Smooth muscle cell (in vitro differentiated cells): ENCODE measurements at regions not wholly inside any gene's neighbourhood (a gene's known extent, or its start where the extent isn't known, plus 50 kb on each side); places are given as distances from the start of the nearest gene placed in this dataset.

ENCODE experiments used
- DNase-seq: peaks from one replicate; lab custom pipeline; 2025; ENCODE audit not compliant: unreplicated experiment; lab: John Stamatoyannopoulos, UW
- H2AFZ ChIP-seq: fragments of 200-600 bp; sonication (generic); 2 replicates; pipeline ENCODE4 v1.6.0; 2016; ENCODE audit warnings: antibody characterized with exemption, low read depth, mild to moderate bottlenecking
- H3F3A ChIP-seq: fragments of 200-600 bp; sonication (generic); 2 replicates; pipeline ENCODE4 v1.6.0; 2017; ENCODE audit warnings: antibody characterized with exemption, low read depth
- H3K27ac ChIP-seq: fragments of 200-600 bp; sonication (generic); 2 replicates; pipeline ENCODE4 v1.5.1; 2016; ENCODE audit warnings: low read depth, mild to moderate bottlenecking
- H3K27me3 ChIP-seq: fragments of 200-600 bp; sonication (generic); 2 replicates; pipeline ENCODE4 v1.6.1; 2016; ENCODE audit warnings: low read depth, mild to moderate bottlenecking
- H3K36me3 ChIP-seq: fragments of 200-600 bp; sonication (generic); 2 replicates; pipeline ENCODE4 v1.5.1; 2016; ENCODE audit warnings: low read depth
- H3K4me1 ChIP-seq: fragments of 200-600 bp; sonication (generic); 2 replicates; pipeline ENCODE4 v1.5.1; 2016; ENCODE audit warnings: low read depth
- H3K4me2 ChIP-seq: fragments of 200-600 bp; sonication (generic); 2 replicates; pipeline ENCODE4 v1.6.0; 2016; ENCODE audit warnings: mild to moderate bottlenecking
- H3K4me3 ChIP-seq: fragments of 200-600 bp; sonication (generic); 2 replicates; pipeline ENCODE4 v1.5.1; 2016; ENCODE audit warnings: mild to moderate bottlenecking
- H3K79me2 ChIP-seq: fragments of 200-600 bp; sonication (generic); 2 replicates; pipeline ENCODE4 v1.6.0; 2016; ENCODE audit warnings: low read depth, mild to moderate bottlenecking
- H3K9ac ChIP-seq: fragments of 200-600 bp; sonication (generic); 2 replicates; pipeline ENCODE4 v1.6.0; 2016; ENCODE audit warnings: low read depth
- H3K9me3 ChIP-seq: fragments of 200-600 bp; sonication (generic); replicated peaks from 2 replicates; pipeline ENCODE4 v1.5.1; 2016; ENCODE audit warnings: low read depth
- H4K20me1 ChIP-seq: fragments of 200-600 bp; sonication (generic); 2 replicates; pipeline ENCODE4 v1.6.0; 2016; ENCODE audit warnings: low read depth
- whole genome bisulfite sequencing: methylation state at CpG from one replicate; pipeline ENCODE4 v1.1.7; 2016; ENCODE audit warnings: low lambda C conversion rate; 5-methylcytosine and 5-hydroxymethylcytosine counted together
- TF ChIP-seq, protein P1 (sequence below): fragments of 200-600 bp; sonication (generic); IDR thresholded peaks from 2 replicates; pipeline ENCODE4 v1.5.1; 2017; ENCODE audit warnings: borderline replicate concordance, mild to moderate bottlenecking, antibody characterized with exemption; ENCODE audit not compliant: insufficient read depth, poor library complexity, severe bottlenecking

DNA sequence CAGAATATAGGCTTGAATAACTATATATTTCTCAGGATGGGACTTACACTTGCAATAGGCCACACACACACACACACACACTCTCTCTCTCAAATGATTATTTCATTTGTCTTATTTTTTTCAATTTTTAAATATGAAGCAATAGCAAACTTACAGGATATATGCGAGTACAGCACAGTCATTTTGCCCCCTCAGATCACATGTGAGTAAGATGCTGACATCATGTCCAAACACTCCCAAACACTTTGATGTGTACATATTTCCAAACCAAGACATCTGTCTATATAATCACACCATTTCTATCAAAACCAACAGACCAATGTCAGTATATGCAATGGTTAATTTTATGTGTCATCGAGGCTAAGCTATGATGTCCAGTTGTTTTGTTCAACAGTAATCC is 1535.9 kb upstream of the FLRT2 start:
- no peak overlapping the region for H2AFZ ChIP-seq
- no peaks in the 10 kb centered on the region for H3K27me3 ChIP-seq
- no peaks in the 10 kb centered on the region for H4K20me1 ChIP-seq
- H3F3A ChIP-seq, result no peaks in the 10 kb centered on the region
- H3K36me3 ChIP-seq, result no peaks in the 10 kb centered on the region
- 30% methylated on average over 2 of the region's 2 CpGs for whole genome bisulfite sequencing
- H3K27ac ChIP-seq, result peak overlapping the region; percentile 69
- DNase-seq, result no peak
- H3K9ac ChIP-seq, result no peak overlapping the region
- H3K4me1 ChIP-seq, result no peaks in the 10 kb centered on the region
- H3K9me3 ChIP-seq, result no peaks in the 10 kb centered on the region
- TF ChIP-seq, protein P1, sequence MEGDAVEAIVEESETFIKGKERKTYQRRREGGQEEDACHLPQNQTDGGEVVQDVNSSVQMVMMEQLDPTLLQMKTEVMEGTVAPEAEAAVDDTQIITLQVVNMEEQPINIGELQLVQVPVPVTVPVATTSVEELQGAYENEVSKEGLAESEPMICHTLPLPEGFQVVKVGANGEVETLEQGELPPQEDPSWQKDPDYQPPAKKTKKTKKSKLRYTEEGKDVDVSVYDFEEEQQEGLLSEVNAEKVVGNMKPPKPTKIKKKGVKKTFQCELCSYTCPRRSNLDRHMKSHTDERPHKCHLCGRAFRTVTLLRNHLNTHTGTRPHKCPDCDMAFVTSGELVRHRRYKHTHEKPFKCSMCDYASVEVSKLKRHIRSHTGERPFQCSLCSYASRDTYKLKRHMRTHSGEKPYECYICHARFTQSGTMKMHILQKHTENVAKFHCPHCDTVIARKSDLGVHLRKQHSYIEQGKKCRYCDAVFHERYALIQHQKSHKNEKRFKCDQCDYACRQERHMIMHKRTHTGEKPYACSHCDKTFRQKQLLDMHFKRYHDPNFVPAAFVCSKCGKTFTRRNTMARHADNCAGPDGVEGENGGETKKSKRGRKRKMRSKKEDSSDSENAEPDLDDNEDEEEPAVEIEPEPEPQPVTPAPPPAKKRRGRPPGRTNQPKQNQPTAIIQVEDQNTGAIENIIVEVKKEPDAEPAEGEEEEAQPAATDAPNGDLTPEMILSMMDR, result no peak
- H3K4me3 ChIP-seq, result no peak overlapping the region
- peak overlapping the region; percentile 32 for H3K4me2 ChIP-seq
- no peaks in the 10 kb centered on the region for H3K79me2 ChIP-seq

DNA sequence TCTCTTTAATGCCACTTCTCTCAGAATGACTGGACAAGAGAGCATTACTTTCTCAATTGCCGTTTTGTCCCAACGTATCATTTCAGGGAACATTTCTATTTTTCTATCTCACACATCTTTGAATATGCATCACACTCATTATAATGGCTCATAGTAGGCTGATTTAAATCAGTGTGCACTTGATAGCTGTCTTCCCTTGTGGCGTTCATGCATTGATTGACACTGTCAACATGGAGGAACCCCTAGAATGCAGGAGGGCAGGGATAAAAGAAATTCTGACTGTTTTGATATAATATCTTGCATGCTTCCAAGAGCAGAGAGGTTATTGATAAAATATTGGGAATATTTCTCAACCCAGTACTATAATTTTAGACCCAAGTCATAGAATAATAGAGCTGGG is 1528.9 kb upstream of the FLRT2 start:
- H3K4me3 ChIP-seq, result no peak overlapping the region
- no peaks in the 10 kb centered on the region for H3K36me3 ChIP-seq
- H3K27ac ChIP-seq, result no peak overlapping the region
- no peak overlapping the region for H2AFZ ChIP-seq
- H3K79me2 ChIP-seq, result no peaks in the 10 kb centered on the region
- H3K9me3 ChIP-seq, result no peaks in the 10 kb centered on the region
- H3F3A ChIP-seq, result no peaks in the 10 kb centered on the region
- H3K27me3 ChIP-seq, result no peaks in the 10 kb centered on the region
- 96% methylated on average over 3 of the region's 3 CpGs for WGBS
- DNase-seq, result no peak
- peaks cover 4% of the 10 kb centered on the region for H3K4me1 ChIP-seq
- H3K4me2 ChIP-seq, result no peak overlapping the region
- H3K9ac ChIP-seq, result no peak overlapping the region
- TF ChIP-seq, protein P1, result no peak
- no peaks in the 10 kb centered on the region for H4K20me1 ChIP-seq

DNA sequence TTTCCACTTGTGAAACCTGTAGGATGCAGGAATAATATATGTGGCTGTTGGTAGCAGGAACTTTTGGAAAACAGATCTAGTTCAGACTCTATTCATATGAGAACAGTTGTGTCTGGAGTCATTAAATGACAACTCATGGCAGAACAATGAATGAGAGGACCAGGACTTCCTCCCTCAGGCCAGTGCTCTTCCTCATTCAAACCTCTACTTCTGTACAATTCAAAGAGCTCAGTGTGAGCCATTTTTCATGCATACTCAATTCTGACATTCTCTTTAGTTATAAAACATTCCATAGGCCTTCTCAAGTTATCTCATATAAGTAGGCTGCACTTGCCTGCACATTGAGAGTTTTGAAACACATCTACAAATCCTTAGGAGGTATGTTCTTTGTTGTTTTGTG is 1526.6 kb upstream of the FLRT2 start:
- Histone ChIP-seq H2AFZ (no peak overlapping the region), H3K36me3 (no peaks in the 10 kb centered on the region), H3K9ac (no peak overlapping the region), H3K4me1 (peaks cover 4% of the 10 kb centered on the region), H3K4me2 (no peak overlapping the region), H3K79me2 (no peaks in the 10 kb centered on the region), H3K27ac (no peak overlapping the region), H4K20me1 (no peaks in the 10 kb centered on the region), H3F3A (no peaks in the 10 kb centered on the region), H3K4me3 (no peak overlapping the region), H3K9me3 (no peaks in the 10 kb centered on the region), H3K27me3 (no peaks in the 10 kb centered on the region)
- TF ChIP-seq, protein P1, result no peak
- DNase-seq, result no peak

DNA sequence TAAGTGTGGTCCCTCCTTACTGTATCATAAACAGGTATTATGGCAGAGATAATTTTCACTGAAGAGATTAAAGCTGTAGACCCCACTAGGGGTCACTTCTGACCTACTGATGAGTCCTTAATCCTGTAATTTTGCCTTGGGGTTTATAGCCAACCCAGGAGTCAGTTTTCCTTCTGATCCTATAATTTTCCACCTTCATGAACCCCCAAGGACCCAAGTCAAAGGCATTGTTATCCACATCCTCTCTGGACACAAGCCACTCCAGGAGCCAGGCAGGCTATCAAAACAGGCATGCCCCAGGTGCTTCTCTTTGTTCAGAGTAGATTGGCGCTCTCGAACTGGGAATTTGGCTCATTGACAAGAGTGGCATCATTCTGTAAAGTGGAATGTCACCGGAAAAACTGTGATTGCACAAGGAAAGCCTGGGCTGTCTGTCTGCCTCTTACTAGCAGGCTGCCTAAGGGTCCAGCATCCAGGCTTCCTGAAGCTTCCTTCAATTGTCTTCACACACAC is 1523.2 kb upstream of the FLRT2 start:
- Histone ChIP-seq H3K9ac (no peak overlapping the region), H3K79me2 (no peaks in the 10 kb centered on the region), H3K27me3 (no peaks in the 10 kb centered on the region), H3K4me1 (peaks cover 4% of the 10 kb centered on the region), H3K4me3 (no peak overlapping the region), H3K4me2 (no peak overlapping the region), H3F3A (no peaks in the 10 kb centered on the region), H2AFZ (no peak overlapping the region), H3K9me3 (no peaks in the 10 kb centered on the region), H3K36me3 (no peaks in the 10 kb centered on the region), H3K27ac (no peak overlapping the region), H4K20me1 (no peaks in the 10 kb centered on the region)
- 76% methylated on average over 3 of the region's 3 CpGs for WGBS
- TF ChIP-seq, protein P1, result no peak
- no peak for DNase-seq
